ENCODE measurements at regions not wholly inside any gene's neighbourhood (a gene's known extent, or its start where the extent isn't known, plus 50 kb on each side); places are given as distances from the start of the nearest gene placed in this dataset.

DNA sequence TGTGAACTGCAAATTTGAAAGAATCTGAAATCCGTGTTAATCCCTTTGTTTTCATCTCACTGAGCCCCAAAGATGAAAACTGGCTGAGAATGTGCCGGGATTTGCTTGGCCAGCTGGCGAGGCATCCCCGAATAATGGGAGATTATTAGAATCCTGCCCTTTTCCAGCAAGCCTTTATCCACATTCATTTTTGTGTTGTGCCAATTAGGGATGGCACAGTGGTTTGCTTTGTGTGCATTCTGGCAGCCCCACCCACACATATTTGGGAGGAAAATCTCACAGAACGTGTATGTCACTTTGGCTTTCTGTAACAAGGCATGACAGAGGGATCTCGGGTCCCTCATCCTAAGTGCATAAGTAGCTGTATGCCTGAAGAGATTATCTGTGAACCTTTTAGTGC lies 405.8 kb upstream of the FAM98A start:
- H3K4me1 ChIP-seq (ENCODE audit: control insufficient read depth, insufficient read depth, low read length, unreplicated experiment), result no peaks in the 10 kb centered on the region
- H3K27me3 ChIP-seq (ENCODE audit: insufficient read depth, low read length), result no peaks in the 10 kb centered on the region
- H3K79me2 ChIP-seq (ENCODE audit: control insufficient read depth, insufficient read depth, low read length, unreplicated experiment), result no peaks in the 10 kb centered on the region
- H3K4me3 ChIP-seq (ENCODE audit: low read depth, low read length), result no peak overlapping the region
- H3K27ac ChIP-seq (ENCODE audit: low read depth, low read length), result no peak overlapping the region
- no peaks in the 10 kb centered on the region for H3K36me3 ChIP-seq (ENCODE audit: insufficient read depth, low read length)
- H2AFZ ChIP-seq (ENCODE audit: low read length, unreplicated experiment), result no peak overlapping the region

DNA sequence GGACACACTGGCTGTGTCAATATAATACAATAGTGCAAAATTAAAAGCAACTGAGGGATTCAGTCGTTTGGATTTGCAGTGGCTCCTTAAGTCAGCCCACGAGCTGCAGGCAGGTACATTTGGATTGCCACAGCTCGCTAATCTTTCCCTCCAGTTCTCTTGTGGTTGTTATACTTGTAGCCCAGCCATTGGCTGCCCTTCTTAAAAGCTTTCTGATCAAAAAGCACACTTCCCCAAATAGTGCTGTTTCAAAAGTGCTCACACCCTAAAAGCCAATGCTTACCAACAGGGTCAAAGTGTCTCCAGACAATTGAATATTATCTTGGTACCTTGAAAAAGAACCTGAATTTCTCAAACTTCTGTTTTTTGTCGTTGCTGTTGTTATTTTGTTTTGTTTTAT lies 404.7 kb upstream of the FAM98A start:
- H3K4me1 ChIP-seq (ENCODE audit: control insufficient read depth, insufficient read depth, low read length, unreplicated experiment), result no peaks in the 10 kb centered on the region
- H3K27ac ChIP-seq (ENCODE audit: low read depth, low read length), result no peak overlapping the region
- H3K27me3 ChIP-seq (ENCODE audit: insufficient read depth, low read length), result no peaks in the 10 kb centered on the region
- H3K79me2 ChIP-seq (ENCODE audit: control insufficient read depth, insufficient read depth, low read length, unreplicated experiment), result no peaks in the 10 kb centered on the region
- H3K4me3 ChIP-seq (ENCODE audit: low read depth, low read length), result no peak overlapping the region
- H2AFZ ChIP-seq (ENCODE audit: low read length, unreplicated experiment), result no peak overlapping the region
- H3K36me3 ChIP-seq (ENCODE audit: insufficient read depth, low read length), result no peaks in the 10 kb centered on the region

DNA sequence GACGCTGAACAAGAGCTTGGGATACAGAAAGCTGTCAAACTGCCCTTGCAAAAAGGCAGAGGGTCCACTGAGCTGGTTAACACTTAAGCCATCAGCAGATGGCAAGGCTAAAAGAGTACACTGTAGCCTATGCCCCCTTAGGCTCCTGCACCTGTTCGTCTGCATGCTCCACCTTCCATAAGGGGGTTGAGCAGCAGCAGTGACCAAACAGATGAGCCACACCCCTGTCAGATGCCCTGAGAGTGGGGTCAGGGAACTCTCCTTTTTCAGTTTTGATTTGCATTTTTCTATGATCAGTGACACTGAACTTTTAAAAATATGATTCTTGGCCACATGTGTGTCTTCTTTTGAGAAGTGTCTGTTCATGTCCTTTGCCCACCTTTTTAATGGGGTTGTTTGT lies 402.5 kb upstream of the FAM98A start:
- no peaks in the 10 kb centered on the region for H3K4me1 ChIP-seq (ENCODE audit: control insufficient read depth, insufficient read depth, low read length, unreplicated experiment)
- no peaks in the 10 kb centered on the region for H3K36me3 ChIP-seq (ENCODE audit: insufficient read depth, low read length)
- H3K79me2 ChIP-seq (ENCODE audit: control insufficient read depth, insufficient read depth, low read length, unreplicated experiment), result no peaks in the 10 kb centered on the region
- H2AFZ ChIP-seq (ENCODE audit: low read length, unreplicated experiment), result no peak overlapping the region
- H3K27me3 ChIP-seq (ENCODE audit: insufficient read depth, low read length), result no peaks in the 10 kb centered on the region
- no peak overlapping the region for H3K4me3 ChIP-seq (ENCODE audit: low read depth, low read length)
- H3K27ac ChIP-seq (ENCODE audit: low read depth, low read length), result no peak overlapping the region

DNA sequence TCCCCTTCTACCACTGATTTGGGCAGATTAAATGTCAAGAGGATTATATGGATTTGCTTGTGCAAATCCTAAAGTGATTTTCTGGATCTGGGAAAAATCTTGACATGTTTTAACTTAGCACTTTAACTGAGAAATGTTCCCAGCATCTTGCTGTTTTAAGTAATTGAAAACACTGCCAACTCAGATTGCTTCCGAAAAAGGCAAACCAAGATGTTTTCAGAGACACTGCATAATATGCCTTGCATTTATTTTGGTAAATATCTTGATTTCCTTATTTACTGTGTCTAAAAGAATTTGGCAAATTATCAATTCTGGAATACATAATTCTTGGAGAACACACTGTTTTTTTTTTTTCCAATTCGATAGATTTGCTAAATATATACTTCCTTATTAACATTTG lies 385.0 kb upstream of the FAM98A start:
- no peaks in the 10 kb centered on the region for H3K79me2 ChIP-seq (ENCODE audit: control insufficient read depth, insufficient read depth, low read length, unreplicated experiment)
- H3K4me1 ChIP-seq (ENCODE audit: control insufficient read depth, insufficient read depth, low read length, unreplicated experiment), result no peaks in the 10 kb centered on the region
- no peaks in the 10 kb centered on the region for H3K36me3 ChIP-seq (ENCODE audit: insufficient read depth, low read length)
- H3K27ac ChIP-seq (ENCODE audit: low read depth, low read length), result no peak overlapping the region
- no peak overlapping the region for H2AFZ ChIP-seq (ENCODE audit: low read length, unreplicated experiment)
- H3K27me3 ChIP-seq (ENCODE audit: insufficient read depth, low read length), result no peaks in the 10 kb centered on the region
- no peak overlapping the region for H3K4me3 ChIP-seq (ENCODE audit: low read depth, low read length)

DNA sequence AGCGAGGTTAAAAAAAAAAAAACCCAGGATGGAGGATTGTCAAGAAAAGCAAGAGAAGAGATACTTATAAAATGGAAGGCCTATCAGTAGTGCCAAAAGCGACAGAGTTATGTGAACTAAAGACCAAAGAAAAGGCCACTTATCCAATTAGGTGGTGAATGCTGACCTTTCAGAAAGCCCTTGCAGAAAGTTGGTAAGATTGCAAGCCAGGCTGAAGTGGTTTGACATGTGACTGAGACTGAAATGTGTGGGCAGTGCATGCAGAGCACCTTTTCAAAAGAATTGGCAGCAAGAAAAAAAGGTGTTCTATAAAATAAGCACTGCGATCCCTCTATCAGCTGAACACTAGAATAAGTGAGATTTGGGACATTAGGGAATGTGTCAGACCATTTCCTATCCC lies 379.4 kb upstream of the FAM98A start:
- Histone ChIP-seq H3K79me2 (ENCODE audit: control insufficient read depth, insufficient read depth, low read length, unreplicated experiment) (no peaks in the 10 kb centered on the region), H2AFZ (ENCODE audit: low read length, unreplicated experiment) (no peak overlapping the region), H3K27me3 (ENCODE audit: insufficient read depth, low read length) (no peaks in the 10 kb centered on the region), H3K4me3 (ENCODE audit: low read depth, low read length) (no peak overlapping the region), H3K36me3 (ENCODE audit: insufficient read depth, low read length) (no peaks in the 10 kb centered on the region), H3K27ac (ENCODE audit: low read depth, low read length) (no peak overlapping the region), H3K4me1 (ENCODE audit: control insufficient read depth, insufficient read depth, low read length, unreplicated experiment) (no peaks in the 10 kb centered on the region)

DNA sequence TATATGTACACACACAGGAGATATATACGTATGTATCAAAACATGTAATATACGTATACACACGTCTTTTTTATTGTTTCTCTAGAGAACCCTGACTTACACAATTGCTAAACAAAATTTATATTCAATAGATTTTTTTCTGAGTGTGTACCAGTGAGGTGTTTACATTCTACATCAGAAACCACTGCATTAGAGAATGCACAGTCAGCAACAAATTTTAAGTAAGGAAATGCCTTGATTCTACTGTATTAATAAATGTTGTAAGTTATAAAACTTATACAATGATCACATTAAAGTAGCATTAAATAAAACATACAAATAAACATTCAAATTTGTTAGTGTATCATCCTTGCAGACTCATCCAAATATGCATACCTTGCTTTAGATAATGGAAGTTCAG lies 376.4 kb upstream of the FAM98A start:
- Histone ChIP-seq H3K36me3 (ENCODE audit: insufficient read depth, low read length) (no peaks in the 10 kb centered on the region), H2AFZ (ENCODE audit: low read length, unreplicated experiment) (no peak overlapping the region), H3K27me3 (ENCODE audit: insufficient read depth, low read length) (no peaks in the 10 kb centered on the region), H3K27ac (ENCODE audit: low read depth, low read length) (no peak overlapping the region), H3K4me1 (ENCODE audit: control insufficient read depth, insufficient read depth, low read length, unreplicated experiment) (no peaks in the 10 kb centered on the region), H3K4me3 (ENCODE audit: low read depth, low read length) (no peak overlapping the region), H3K79me2 (ENCODE audit: control insufficient read depth, insufficient read depth, low read length, unreplicated experiment) (no peaks in the 10 kb centered on the region)

DNA sequence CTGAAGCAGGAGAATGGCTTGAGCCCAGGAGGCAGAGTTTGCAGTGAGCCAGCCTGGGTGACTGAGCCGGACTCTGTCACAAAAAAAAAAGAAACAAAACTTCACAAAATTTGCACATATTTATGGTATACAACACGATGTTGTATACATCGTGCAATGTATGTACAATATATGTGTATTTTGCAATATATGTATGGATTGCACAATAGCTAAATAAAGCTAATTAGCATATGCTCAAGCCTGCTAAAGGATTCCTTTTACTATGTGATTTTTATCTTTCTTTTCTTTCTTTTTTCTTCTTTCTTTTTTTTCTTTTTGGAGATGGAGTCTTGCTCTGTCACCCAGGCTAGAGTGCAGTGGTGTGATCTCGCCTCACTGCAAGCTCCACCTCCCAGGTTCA lies 368.0 kb upstream of the FAM98A start:
- Histone ChIP-seq H2AFZ (ENCODE audit: low read length, unreplicated experiment) (no peak overlapping the region), H3K79me2 (ENCODE audit: control insufficient read depth, insufficient read depth, low read length, unreplicated experiment) (no peaks in the 10 kb centered on the region), H3K36me3 (ENCODE audit: insufficient read depth, low read length) (no peaks in the 10 kb centered on the region), H3K27me3 (ENCODE audit: insufficient read depth, low read length) (no peaks in the 10 kb centered on the region), H3K4me3 (ENCODE audit: low read depth, low read length) (no peak overlapping the region), H3K27ac (ENCODE audit: low read depth, low read length) (no peak overlapping the region), H3K4me1 (ENCODE audit: control insufficient read depth, insufficient read depth, low read length, unreplicated experiment) (no peaks in the 10 kb centered on the region)

DNA sequence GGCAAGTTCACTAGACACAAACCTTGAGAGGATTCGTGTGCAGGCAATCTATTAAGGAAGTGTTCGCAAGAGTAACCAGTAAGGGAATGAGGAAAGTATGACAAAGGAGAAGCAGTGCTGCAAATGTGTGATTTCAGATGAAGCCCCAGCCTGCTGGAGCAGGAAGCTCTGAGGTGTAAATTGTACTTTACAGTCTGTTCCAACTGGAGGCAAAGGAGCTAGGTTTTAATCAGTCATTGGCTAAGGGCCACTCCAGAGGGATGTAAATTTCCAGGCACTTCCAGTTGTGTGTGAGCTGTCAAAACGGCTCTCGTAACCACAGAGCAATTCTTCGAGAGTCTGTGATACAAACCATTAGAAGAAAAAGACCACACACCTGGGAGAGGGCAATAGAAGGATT lies 359.5 kb upstream of the FAM98A start:
- H3K4me1 ChIP-seq (ENCODE audit: control insufficient read depth, insufficient read depth, low read length, unreplicated experiment), result no peaks in the 10 kb centered on the region
- H3K4me3 ChIP-seq (ENCODE audit: low read depth, low read length), result no peak overlapping the region
- no peak overlapping the region for H3K27ac ChIP-seq (ENCODE audit: low read depth, low read length)
- no peaks in the 10 kb centered on the region for H3K36me3 ChIP-seq (ENCODE audit: insufficient read depth, low read length)
- H3K27me3 ChIP-seq (ENCODE audit: insufficient read depth, low read length), result no peaks in the 10 kb centered on the region
- no peak overlapping the region for H2AFZ ChIP-seq (ENCODE audit: low read length, unreplicated experiment)
- H3K79me2 ChIP-seq (ENCODE audit: control insufficient read depth, insufficient read depth, low read length, unreplicated experiment), result no peaks in the 10 kb centered on the region

DNA sequence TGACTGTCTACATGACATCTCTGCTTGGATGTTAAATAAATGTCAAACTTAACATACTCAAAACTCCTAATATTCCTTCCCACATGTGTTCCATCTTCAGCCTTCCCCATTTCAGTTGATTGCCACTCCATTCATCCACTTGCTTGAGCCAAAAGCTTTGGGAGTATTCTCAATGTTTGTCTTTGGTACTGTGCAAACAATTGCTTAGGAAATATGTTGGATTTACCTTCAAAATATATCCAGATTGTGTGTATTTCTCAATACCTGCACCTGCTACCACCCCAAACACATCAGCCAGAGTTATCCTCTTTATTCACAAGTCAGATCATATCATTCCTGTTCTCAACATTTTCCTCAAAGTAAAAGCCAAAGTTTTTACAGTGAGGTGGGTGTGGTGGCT lies 350.3 kb upstream of the FAM98A start:
- Histone ChIP-seq H3K36me3 (ENCODE audit: insufficient read depth, low read length) (no peaks in the 10 kb centered on the region), H3K27me3 (ENCODE audit: insufficient read depth, low read length) (no peaks in the 10 kb centered on the region), H3K27ac (ENCODE audit: low read depth, low read length) (no peak overlapping the region), H2AFZ (ENCODE audit: low read length, unreplicated experiment) (no peak overlapping the region), H3K4me3 (ENCODE audit: low read depth, low read length) (no peak overlapping the region), H3K4me1 (ENCODE audit: control insufficient read depth, insufficient read depth, low read length, unreplicated experiment) (no peaks in the 10 kb centered on the region), H3K79me2 (ENCODE audit: control insufficient read depth, insufficient read depth, low read length, unreplicated experiment) (no peaks in the 10 kb centered on the region)

DNA sequence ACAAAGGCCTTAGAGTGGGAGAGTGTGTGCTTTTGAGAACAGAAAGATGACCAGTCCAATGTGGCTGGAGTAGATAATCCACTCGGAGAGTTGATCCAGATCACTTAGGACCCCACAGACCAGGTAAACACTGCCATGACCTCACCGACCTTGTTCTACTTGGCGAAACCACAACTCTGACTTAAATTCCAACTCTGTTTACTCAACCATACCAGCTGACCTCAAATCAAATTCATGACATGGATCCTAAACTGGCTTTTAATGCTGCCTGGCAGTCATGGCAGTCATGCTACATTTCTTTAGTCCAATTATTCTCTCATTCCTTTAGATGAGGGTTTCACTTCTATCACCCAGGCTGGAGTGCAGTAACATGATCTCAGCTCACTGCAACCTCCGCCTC lies 347.1 kb upstream of the FAM98A start:
- no peak overlapping the region for H3K27ac ChIP-seq (ENCODE audit: low read depth, low read length)
- no peaks in the 10 kb centered on the region for H3K36me3 ChIP-seq (ENCODE audit: insufficient read depth, low read length)
- no peaks in the 10 kb centered on the region for H3K79me2 ChIP-seq (ENCODE audit: control insufficient read depth, insufficient read depth, low read length, unreplicated experiment)
- H2AFZ ChIP-seq (ENCODE audit: low read length, unreplicated experiment), result no peak overlapping the region
- H3K4me1 ChIP-seq (ENCODE audit: control insufficient read depth, insufficient read depth, low read length, unreplicated experiment), result no peaks in the 10 kb centered on the region
- H3K4me3 ChIP-seq (ENCODE audit: low read depth, low read length), result no peak overlapping the region
- no peaks in the 10 kb centered on the region for H3K27me3 ChIP-seq (ENCODE audit: insufficient read depth, low read length)

DNA sequence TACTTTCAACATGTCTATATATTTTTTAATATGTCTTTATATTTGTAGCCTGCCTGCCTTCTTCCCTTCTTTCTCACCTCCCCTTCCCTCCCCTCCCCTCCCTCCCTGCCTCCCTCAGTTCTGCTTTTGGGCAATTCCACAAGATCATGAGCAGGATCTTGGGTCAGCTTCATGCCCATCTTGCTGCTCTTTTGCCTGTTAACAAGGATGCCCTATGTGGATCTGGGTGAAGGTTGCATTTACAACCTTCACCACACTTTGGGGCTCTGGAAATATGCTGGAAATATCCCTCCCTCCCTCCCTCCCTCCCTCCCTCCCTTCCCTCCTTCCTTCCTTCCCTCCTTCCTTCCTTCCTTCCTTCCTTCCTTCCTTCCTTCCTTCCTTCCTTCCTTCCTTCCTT lies 334.1 kb upstream of the FAM98A start:
- Histone ChIP-seq H2AFZ (ENCODE audit: low read length, unreplicated experiment) (no peak overlapping the region), H3K27ac (ENCODE audit: low read depth, low read length) (no peak overlapping the region), H3K4me3 (ENCODE audit: low read depth, low read length) (no peak overlapping the region), H3K4me1 (ENCODE audit: control insufficient read depth, insufficient read depth, low read length, unreplicated experiment) (no peaks in the 10 kb centered on the region), H3K27me3 (ENCODE audit: insufficient read depth, low read length) (no peaks in the 10 kb centered on the region), H3K79me2 (ENCODE audit: control insufficient read depth, insufficient read depth, low read length, unreplicated experiment) (no peaks in the 10 kb centered on the region), H3K36me3 (ENCODE audit: insufficient read depth, low read length) (no peaks in the 10 kb centered on the region)

DNA sequence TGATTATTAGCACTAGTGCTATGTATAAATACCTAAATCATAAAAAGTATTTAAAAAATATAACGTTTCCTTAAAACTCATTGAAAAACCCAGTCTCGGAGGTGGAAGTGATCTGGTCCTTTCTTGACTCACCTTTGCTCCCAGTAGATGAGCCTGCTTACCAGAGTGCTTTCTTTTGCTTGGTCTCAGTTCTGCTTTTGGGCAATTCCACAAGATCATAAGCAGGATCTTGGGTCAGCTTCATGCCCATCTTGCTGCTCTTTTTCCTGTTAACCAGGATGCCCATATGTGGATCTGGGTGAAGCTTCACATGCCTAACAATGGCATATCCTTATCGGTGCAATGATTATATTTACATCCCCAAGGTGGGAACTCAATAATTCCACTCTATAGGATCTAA lies 332.1 kb upstream of the FAM98A start:
- Histone ChIP-seq H3K4me1 (ENCODE audit: control insufficient read depth, insufficient read depth, low read length, unreplicated experiment) (no peaks in the 10 kb centered on the region), H3K79me2 (ENCODE audit: control insufficient read depth, insufficient read depth, low read length, unreplicated experiment) (no peaks in the 10 kb centered on the region)

More for the DNA sequence above, 332.1 kb upstream of the FAM98A start:
- no peak overlapping the region for H3K27ac ChIP-seq (ENCODE audit: low read depth, low read length)
- no peak overlapping the region for H3K4me3 ChIP-seq (ENCODE audit: low read depth, low read length)
- H2AFZ ChIP-seq (ENCODE audit: low read length, unreplicated experiment), result no peak overlapping the region
- no peaks in the 10 kb centered on the region for H3K36me3 ChIP-seq (ENCODE audit: insufficient read depth, low read length)
- H3K27me3 ChIP-seq (ENCODE audit: insufficient read depth, low read length), result no peaks in the 10 kb centered on the region
